GM12875 (cell line): ENCODE measurements at regions not wholly inside any gene's neighbourhood (a gene's known extent, or its start where the extent isn't known, plus 50 kb on each side); places are given as distances from the start of the nearest gene placed in this dataset.
"Not testable (repeated sequence)": the region's sequence is repeated elsewhere in the genome, so short reads cannot be mapped to it uniquely, and the experiment has no call there.

Experiments
- H3K4me3 ChIP-seq: one replicate; pipeline ENCODE4 v1.5.1; 2011; ENCODE audit warnings: low read depth, low read length, control low read depth
- TF ChIP-seq, protein P1 (sequence below): IDR thresholded peaks from 2 replicates; pipeline ENCODE4 v1.5.1; 2011; ENCODE audit warnings: low read depth, mild to moderate bottlenecking, control low read depth, inconsistent platforms, low read length, moderate library complexity, borderline replicate concordance; ENCODE audit not compliant: insufficient read depth

DNA sequence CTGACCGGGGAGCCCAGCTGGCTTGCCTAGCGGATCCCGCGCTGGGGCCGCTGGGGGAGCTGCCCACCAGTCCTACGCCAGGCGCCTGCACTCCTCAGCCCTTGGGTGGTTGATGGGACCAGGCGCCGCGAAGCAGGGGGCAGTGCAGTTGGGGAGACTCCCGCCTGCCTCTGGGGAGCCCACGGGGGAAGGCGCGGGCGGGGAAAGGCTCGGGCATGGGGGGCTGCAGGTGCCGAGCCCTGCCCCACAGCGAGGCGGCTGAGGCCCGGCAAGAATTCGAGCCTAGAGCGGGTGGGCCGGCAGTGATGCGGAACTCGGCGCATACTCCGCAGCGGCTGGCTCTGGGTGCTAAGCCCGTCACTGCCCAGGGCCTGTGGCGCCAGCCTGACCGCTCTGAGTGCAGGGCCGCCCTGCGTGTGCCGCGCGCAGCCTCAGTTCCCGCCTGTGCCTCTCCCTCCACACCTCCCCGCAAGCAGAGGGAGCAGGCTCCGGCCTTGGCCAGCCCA, 249.1 kb upstream of the TEKT4 start:
- TF ChIP-seq, protein P1, sequence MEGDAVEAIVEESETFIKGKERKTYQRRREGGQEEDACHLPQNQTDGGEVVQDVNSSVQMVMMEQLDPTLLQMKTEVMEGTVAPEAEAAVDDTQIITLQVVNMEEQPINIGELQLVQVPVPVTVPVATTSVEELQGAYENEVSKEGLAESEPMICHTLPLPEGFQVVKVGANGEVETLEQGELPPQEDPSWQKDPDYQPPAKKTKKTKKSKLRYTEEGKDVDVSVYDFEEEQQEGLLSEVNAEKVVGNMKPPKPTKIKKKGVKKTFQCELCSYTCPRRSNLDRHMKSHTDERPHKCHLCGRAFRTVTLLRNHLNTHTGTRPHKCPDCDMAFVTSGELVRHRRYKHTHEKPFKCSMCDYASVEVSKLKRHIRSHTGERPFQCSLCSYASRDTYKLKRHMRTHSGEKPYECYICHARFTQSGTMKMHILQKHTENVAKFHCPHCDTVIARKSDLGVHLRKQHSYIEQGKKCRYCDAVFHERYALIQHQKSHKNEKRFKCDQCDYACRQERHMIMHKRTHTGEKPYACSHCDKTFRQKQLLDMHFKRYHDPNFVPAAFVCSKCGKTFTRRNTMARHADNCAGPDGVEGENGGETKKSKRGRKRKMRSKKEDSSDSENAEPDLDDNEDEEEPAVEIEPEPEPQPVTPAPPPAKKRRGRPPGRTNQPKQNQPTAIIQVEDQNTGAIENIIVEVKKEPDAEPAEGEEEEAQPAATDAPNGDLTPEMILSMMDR, result no peak
- H3K4me3 ChIP-seq, result no peak overlapping the region

GRCh38 chr2:94628953-94629352, 242.3 kb upstream of the TEKT4 start:
- not testable (repeated sequence) for H3K4me3 ChIP-seq

DNA sequence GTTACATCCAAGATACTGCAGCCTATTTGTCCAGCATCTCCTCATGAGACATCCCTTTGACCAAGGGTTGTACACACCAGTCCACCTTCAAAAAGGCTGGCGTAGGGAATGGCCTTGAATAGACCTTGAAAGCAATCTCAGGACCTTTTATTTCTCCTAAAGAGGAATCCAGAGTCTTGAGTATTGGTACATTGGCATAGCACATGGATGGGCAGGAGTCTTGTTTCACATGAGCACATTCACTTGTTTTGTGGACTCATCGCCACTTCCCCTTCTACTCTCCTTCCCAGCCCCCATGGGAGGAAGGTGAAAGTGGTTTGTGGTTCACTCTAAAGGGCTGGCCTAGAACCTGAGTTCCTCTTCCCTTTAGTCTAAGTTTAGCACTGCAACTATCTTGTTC, 229.8 kb upstream of the TEKT4 start:
- H3K4me3 ChIP-seq, result not testable (repeated sequence)

GRCh38 chr2:94652131-94652530, 219.1 kb upstream of the TEKT4 start:
- not testable (repeated sequence) for H3K4me3 ChIP-seq

DNA sequence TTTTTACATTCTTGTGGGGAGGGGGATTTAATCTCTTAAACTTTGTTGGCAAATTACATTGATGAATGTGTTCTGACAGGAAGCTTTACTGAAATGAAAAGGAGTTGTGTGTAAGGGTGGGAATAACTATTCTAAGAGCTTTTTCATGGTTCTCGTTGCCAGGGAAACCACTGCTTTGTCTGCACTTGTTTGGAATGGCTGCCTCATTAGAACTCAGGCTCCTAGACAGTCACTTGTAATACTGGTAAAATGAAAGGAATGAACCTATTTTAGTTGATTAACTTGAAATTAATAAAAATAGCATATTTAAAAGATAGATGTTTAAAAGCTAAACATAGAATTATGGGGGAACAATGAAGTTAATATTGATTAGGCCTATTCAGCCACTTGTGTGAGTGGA, 201.4 kb upstream of the TEKT4 start:
- H3K4me3 ChIP-seq, result not testable (repeated sequence)

- not testable (repeated sequence) for H3K4me3 ChIP-seq
Observed at GRCh38 chr2:94694236-94694635, 177.0 kb upstream of the TEKT4 start.

DNA sequence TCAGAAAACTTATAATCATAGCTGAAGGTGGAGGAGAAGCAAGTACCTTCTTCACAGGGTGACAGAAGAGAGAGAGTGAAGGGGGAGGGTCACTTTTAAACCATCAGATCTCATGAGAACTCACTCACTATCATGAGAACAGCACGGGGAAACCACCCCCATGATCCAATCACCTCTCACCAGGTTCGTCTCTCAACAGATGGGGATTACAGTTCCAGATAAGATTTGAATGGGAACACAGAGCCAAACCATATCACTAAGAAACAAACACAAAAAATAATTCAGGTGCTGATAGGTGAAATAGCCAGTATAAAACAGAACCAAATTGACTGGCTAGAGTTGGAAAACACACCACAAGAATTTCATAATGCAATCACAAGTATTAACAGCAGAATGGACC, 162.2 kb upstream of the TEKT4 start:
- not testable (repeated sequence) for H3K4me3 ChIP-seq

DNA sequence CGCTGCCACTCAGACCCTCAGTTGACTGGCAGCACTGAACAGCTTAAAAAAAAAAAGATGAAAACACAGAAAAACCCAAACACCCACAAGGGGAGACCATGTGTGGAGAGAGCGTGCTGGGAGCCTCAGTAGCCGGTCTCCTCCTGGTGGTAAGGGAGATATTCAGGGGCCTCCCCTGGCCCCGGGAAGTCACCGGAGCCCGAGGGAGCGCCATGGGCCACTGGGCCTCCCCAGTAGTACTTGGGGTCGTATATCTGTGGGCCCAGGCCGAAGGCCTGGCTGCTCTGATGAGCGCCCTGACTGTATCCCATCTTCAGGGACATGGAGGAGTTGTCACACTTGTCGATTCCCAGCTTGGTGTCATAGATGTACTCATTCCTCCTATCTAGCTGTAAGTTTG, 145.7 kb upstream of the TEKT4 start:
- TF ChIP-seq, protein P1, result no peak
- H3K4me3 ChIP-seq, result no peak overlapping the region

- not testable (repeated sequence) for H3K4me3 ChIP-seq
Observed at GRCh38 chr2:94735536-94735935, 135.7 kb upstream of the TEKT4 start.

DNA sequence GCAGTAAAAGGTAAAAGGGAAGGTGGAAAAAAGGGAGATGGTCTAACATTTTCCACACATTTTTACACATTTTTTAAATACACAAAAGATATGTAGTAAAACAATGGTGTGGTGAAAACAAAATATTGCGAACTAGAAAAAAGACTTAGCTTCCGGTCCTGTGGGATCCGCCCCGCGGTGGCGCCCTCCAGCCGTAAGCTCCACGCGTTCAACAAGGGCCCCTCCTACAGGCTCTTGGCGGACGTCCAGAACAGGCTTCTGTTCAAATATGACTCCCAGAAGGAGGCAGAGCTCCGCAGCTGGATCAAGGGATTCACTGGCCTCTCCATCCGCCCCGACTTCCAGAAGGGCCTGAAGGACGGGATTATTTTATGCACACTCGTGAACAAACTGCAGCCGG, 134.1 kb upstream of the TEKT4 start:
- H3K4me3 ChIP-seq, result not testable (repeated sequence)

GRCh38 chr2:94737736-94738342, 133.4 kb upstream of the TEKT4 start:
- H3K4me3 ChIP-seq, result not testable (repeated sequence)

GRCh38 chr2:94753466-94753998, 117.7 kb upstream of the TEKT4 start:
- TF ChIP-seq, protein P1, result no peak
- no peak overlapping the region for H3K4me3 ChIP-seq
